ENCODE measurements at regions not wholly inside any gene's neighbourhood (a gene's known extent, or its start where the extent isn't known, plus 50 kb on each side); places are given as distances from the start of the nearest gene placed in this dataset.

- no peak overlapping the region for H3K9ac ChIP-seq (ENCODE audit: control insufficient read depth, insufficient read depth, low read length)
- no peaks in the 10 kb centered on the region for H3K9me3 ChIP-seq (replicated peaks; ENCODE audit: control insufficient read depth, insufficient read depth, low read length)
- no peaks in the 10 kb centered on the region for H3K79me2 ChIP-seq (ENCODE audit: control insufficient read depth, insufficient read depth, low read length)
- no peak for FAIRE-seq
- no peaks in the 10 kb centered on the region for H3K36me3 ChIP-seq (ENCODE audit: control insufficient read depth in 2 of 2, insufficient read depth in 2 of 2, low read length in 1 of 2)
- no peak overlapping the region for H3K4me3 ChIP-seq
- in situ Hi-C loops (cut with MboI): no loop called here
- RAD21 ChIA-PET (ENCODE audit: unreplicated experiment): no interaction called here
- H3K4me2 ChIP-seq (ENCODE audit: control insufficient read depth, insufficient read depth): no peak overlapping the region
- SMC1A ChIA-PET (ENCODE audit: uncharacterized antibody, unreplicated experiment): no interaction called here
- no peak for ATAC-seq
- H3K27me3 ChIP-seq (replicated peaks in 1 of 2; ENCODE audit: control insufficient read depth in 2 of 2, insufficient read depth in 2 of 2, low read length in 1 of 2): 0 out of 4 replicates have a peak, but pooled peaks cover 0 to 3% of the 10 kb centered on the region in 2 experiments
- no TSS peak for BruUV-seq (replicated peaks)
- CTCF ChIA-PET: no interaction called here
- H2AFZ ChIP-seq (ENCODE audit: control insufficient read depth, low read depth, low read length): no peak overlapping the region
- POLR2A ChIA-PET: no interaction called here
- 25% methylated on average over 3 of the region's 3 CpGs for WGBS (ENCODE audit: insufficient coverage, insufficient replicate concordance, low lambda C conversion rate, missing lambda C conversion rate)
- no peak for DNase-seq (ENCODE audit: low read depth, low spot score)
- no peak overlapping the region for H3K27ac ChIP-seq (ENCODE audit: control insufficient read depth, insufficient read depth)
- H3K4me1 ChIP-seq (ENCODE audit: control insufficient read depth, insufficient read depth, low read length): no peaks in the 10 kb centered on the region
- intact Hi-C loops (cut with micrococcal nuclease; ENCODE audit: unreplicated experiment): no loop called here
- H4K20me1 ChIP-seq (ENCODE audit: control insufficient read depth, insufficient read depth): no peaks in the 10 kb centered on the region
- TF ChIP-seq NFYA (IDR thresholded peaks at IDR 0.05; ENCODE audit: borderline replicate concordance, low read depth, low read length) (no peak), SP1 (IDR thresholded peaks at IDR 0.05; ENCODE audit: low read depth, low read length) (no peak), ZNF217 (IDR thresholded peaks at IDR 0.05) (no peak), BHLHE40 (IDR thresholded peaks at IDR 0.05; ENCODE audit: borderline replicate concordance in 1 of 2, low read depth in 2 of 2, low read length in 1 of 2) (no peak), PBX3 (IDR thresholded peaks at IDR 0.05; ENCODE audit: insufficient replicate concordance, low read depth, low read length) (no peak), HCFC1 (IDR thresholded peaks at IDR 0.05; ENCODE audit: low read length) (no peak), GABPA (IDR thresholded peaks at IDR 0.05; ENCODE audit: low read depth) (no peak), ATF2 (IDR thresholded peaks at IDR 0.05; ENCODE audit: low read length) (no peak), NFYB (IDR thresholded peaks at IDR 0.05; ENCODE audit: insufficient read depth, low read depth, low read length) (no peak), NR2C1 (IDR thresholded peaks at IDR 0.05) (no peak), CEBPB (IDR thresholded peaks at IDR 0.05; ENCODE audit: borderline replicate concordance in 1 of 2, low read depth in 2 of 2, low read length in 2 of 2) (no peak), EGR1 (IDR thresholded peaks at IDR 0.05; ENCODE audit: borderline replicate concordance in 1 of 2, low read depth in 2 of 2, low read length in 2 of 2) (no peak), SREBF1 (IDR thresholded peaks at IDR 0.05; ENCODE audit: low read length) (no peak), POU2F2 (IDR thresholded peaks at IDR 0.05; ENCODE audit: borderline replicate concordance, low read depth, low read length) (no peak), PKNOX1 (IDR thresholded peaks at IDR 0.05) (no peak), ZZZ3 (IDR thresholded peaks at IDR 0.05; ENCODE audit: control insufficient read depth, insufficient read length, low read depth) (no peak), ESRRA (IDR thresholded peaks at IDR 0.05; ENCODE audit: low read length) (no peak), HSF1 (IDR thresholded peaks at IDR 0.05; ENCODE audit: low read depth, low read length) (no peak)
- TF ChIP-seq, protein P1, sequence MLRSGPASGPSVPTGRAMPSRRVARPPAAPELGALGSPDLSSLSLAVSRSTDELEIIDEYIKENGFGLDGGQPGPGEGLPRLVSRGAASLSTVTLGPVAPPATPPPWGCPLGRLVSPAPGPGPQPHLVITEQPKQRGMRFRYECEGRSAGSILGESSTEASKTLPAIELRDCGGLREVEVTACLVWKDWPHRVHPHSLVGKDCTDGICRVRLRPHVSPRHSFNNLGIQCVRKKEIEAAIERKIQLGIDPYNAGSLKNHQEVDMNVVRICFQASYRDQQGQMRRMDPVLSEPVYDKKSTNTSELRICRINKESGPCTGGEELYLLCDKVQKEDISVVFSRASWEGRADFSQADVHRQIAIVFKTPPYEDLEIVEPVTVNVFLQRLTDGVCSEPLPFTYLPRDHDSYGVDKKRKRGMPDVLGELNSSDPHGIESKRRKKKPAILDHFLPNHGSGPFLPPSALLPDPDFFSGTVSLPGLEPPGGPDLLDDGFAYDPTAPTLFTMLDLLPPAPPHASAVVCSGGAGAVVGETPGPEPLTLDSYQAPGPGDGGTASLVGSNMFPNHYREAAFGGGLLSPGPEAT (IDR thresholded peaks at IDR 0.05; ENCODE audit: low read depth): no peak
These were observed 366.4 kb downstream of the ETNK1 start for GRCh38 chr12:22991250-22991844.
